ENCODE measurements at regions not wholly inside any gene's neighbourhood (a gene's known extent, or its start where the extent isn't known, plus 50 kb on each side); places are given as distances from the start of the nearest gene placed in this dataset.

GRCh38 chr2:12031866-12032265 lies 285.4 kb downstream of the LPIN1 start:
- H3K4me3 Mint-ChIP-seq, result no peak overlapping the region
- no peaks in the 10 kb centered on the region for H3K36me3 Mint-ChIP-seq
- H3K27me3 Mint-ChIP-seq, result no peaks in the 10 kb centered on the region
- H3K9me3 Mint-ChIP-seq (ENCODE audit: low read depth), result no peaks in the 10 kb centered on the region
- H3K4me1 Mint-ChIP-seq (ENCODE audit: low read depth), result peaks cover 31% of the 10 kb centered on the region
- H3K27ac Mint-ChIP-seq, result no peak overlapping the region

DNA sequence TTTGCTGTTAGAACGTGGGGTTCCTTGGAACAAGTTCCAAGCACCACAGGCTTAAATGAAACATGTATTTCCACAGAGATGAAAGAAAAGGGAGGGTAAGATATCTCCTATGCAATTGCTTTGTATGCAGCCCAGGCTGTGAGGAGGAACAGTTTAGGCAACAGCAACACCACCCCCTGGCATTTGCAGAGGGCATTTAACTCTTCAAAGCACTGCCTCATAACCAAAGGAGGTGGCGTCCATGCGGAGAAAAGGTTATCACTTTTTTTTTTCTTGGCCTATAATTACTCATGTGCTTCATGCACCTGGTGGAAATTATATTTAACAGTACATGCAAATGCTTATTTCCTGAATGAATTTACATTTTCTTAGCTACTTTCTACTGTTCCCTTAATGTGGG lies 286.0 kb downstream of the LPIN1 start:
- Mint-ChIP-seq H3K36me3 (no peaks in the 10 kb centered on the region), H3K27ac (no peak overlapping the region), H3K4me3 (no peak overlapping the region), H3K4me1 (ENCODE audit: low read depth) (peaks cover 36% of the 10 kb centered on the region), H3K27me3 (no peaks in the 10 kb centered on the region), H3K9me3 (ENCODE audit: low read depth) (no peaks in the 10 kb centered on the region)

- Mint-ChIP-seq H3K4me3 (no peak overlapping the region), H3K27ac (no peak overlapping the region), H3K36me3 (no peaks in the 10 kb centered on the region), H3K9me3 (ENCODE audit: low read depth) (no peaks in the 10 kb centered on the region), H3K27me3 (no peaks in the 10 kb centered on the region), H3K4me1 (ENCODE audit: low read depth) (peaks cover 40% of the 10 kb centered on the region)
Observed at GRCh38 chr2:12032975-12033374, 286.5 kb downstream of the LPIN1 start.

DNA sequence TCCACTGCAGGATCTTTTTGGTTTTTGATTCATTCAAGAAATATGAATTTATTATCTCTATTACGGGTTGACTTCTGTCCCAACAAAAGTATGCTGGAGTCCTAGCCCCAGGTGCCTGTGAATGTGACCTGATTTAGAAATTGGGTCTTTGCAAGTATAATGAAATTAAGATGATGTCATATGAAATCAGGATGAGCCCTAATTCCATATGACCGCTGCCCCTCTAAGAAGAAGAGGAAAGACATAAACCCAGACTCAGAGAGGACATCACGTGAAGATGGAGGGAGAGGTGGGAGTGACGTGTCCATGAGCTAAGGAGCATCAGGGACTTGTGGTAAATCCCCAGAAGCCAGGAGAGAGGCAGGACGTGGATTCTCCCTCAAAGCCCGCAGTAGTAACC lies 287.1 kb downstream of the LPIN1 start:
- Mint-ChIP-seq H3K27me3 (no peaks in the 10 kb centered on the region), H3K4me1 (ENCODE audit: low read depth) (peaks cover 40% of the 10 kb centered on the region), H3K4me3 (no peak overlapping the region), H3K27ac (no peak overlapping the region), H3K9me3 (ENCODE audit: low read depth) (no peaks in the 10 kb centered on the region), H3K36me3 (peaks cover under 1% of the 10 kb centered on the region)

- H3K36me3 Mint-ChIP-seq, result peaks cover 6% of the 10 kb centered on the region
- H3K4me3 Mint-ChIP-seq, result no peak overlapping the region
- no peaks in the 10 kb centered on the region for H3K27me3 Mint-ChIP-seq
- H3K27ac Mint-ChIP-seq, result no peak overlapping the region
- peaks cover 40% of the 10 kb centered on the region for H3K4me1 Mint-ChIP-seq (ENCODE audit: low read depth)
- no peaks in the 10 kb centered on the region for H3K9me3 Mint-ChIP-seq (ENCODE audit: low read depth)
Observed at GRCh38 chr2:12034382-12034781, 287.9 kb downstream of the LPIN1 start.

DNA sequence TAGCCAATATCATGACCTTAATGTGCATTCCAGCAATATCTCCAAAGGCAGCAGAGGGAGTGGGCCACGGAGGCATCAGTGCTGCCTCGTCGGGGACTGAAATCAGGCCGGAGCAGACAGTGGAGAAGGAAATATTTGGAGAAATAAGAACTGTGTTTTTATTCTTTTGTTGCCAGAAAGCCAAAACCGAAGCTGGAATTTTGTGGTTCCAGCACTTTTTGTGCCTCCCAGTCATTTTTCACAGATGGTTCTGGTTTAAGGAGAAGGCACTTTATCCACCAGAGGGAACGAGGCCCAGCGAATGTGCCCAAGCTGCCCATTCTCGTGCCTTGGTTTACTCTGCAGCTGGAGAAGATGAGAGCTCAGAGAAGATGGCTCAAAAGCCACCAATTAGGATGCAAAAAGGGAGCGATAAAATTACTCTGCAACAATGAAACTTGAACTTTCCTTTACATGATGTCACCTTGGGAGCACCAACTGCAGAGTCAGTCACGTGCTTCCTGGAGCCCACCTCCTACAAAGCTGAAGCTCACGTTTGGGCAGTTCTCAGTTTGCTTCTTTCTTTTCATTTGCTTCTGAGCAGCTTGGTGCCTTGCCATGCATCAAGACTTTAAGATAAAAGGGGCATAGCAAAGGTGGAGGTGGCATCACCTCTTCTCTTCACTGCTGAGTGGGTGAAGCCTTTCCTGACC lies 288.7 kb downstream of the LPIN1 start:
- H3K36me3 Mint-ChIP-seq, result peaks cover 7% of the 10 kb centered on the region
- H3K27me3 Mint-ChIP-seq, result no peaks in the 10 kb centered on the region
- H3K9me3 Mint-ChIP-seq (ENCODE audit: low read depth), result no peaks in the 10 kb centered on the region
- no peak overlapping the region for H3K4me3 Mint-ChIP-seq
- no peak overlapping the region for H3K27ac Mint-ChIP-seq
- H3K4me1 Mint-ChIP-seq (ENCODE audit: low read depth), result peaks cover 40% of the 10 kb centered on the region

DNA sequence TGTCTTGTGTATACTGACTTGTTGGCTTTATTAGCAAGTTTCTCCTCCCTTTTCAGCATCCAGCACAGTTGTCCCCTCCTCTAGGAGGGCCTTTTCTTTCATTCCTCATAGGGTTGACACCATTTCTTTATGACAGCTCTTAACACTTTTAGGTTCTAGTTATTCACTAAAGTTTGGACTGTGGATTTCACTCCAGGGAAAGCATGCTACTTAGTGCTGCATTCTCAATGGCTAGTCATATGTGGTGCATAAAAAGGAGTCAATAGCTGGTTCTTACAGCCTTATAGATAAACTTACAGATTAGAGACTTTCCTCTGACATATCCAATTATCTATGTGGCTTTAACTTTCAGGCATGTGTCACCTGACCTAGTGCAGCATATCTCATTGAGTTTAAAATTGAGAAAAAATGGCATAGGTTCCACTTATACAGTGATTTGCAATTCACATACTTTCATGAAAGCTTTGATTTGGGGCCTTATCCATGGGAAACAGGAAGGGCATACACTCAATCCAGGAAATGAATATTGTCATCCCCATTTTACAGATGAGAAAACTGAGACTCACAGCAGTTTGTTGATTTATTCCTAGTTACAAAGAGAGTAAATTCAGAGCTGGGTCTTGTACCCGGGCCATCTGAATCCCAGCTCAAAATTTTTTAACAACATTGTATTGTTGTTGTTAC lies 289.7 kb downstream of the LPIN1 start:
- no peaks in the 10 kb centered on the region for H3K27me3 Mint-ChIP-seq
- H3K9me3 Mint-ChIP-seq (ENCODE audit: low read depth), result no peaks in the 10 kb centered on the region
- H3K4me1 Mint-ChIP-seq (ENCODE audit: low read depth), result peaks cover 40% of the 10 kb centered on the region
- no peak overlapping the region for H3K27ac Mint-ChIP-seq
- no peak overlapping the region for H3K4me3 Mint-ChIP-seq
- H3K36me3 Mint-ChIP-seq, result peaks cover 7% of the 10 kb centered on the region

DNA sequence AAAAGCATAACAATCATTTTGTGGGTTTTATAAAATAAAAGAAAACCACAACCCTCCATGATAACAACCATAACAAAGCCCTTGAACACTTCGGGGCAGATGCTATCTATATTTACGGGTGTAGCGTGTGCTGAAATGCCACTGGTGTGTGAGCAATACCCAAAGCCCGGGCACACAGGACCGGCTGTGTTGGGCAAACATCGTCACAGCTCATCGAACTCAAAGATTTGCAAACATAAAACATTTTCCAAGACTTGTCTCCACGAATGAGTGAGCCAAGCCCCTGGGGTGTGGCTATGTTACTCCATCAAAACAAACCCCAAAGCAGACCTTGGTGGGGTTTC lies 290.2 kb downstream of the LPIN1 start:
- peaks cover 8% of the 10 kb centered on the region for H3K36me3 Mint-ChIP-seq
- no peaks in the 10 kb centered on the region for H3K27me3 Mint-ChIP-seq
- H3K4me3 Mint-ChIP-seq, result no peak overlapping the region
- H3K27ac Mint-ChIP-seq, result no peak overlapping the region
- peaks cover 40% of the 10 kb centered on the region for H3K4me1 Mint-ChIP-seq (ENCODE audit: low read depth)
- peaks cover 4% of the 10 kb centered on the region for H3K9me3 Mint-ChIP-seq (ENCODE audit: low read depth)

- no peaks in the 10 kb centered on the region for H3K27me3 Mint-ChIP-seq
- peak overlapping the region; percentile 1 for H3K4me3 Mint-ChIP-seq
- H3K27ac Mint-ChIP-seq, result no peak overlapping the region
- H3K4me1 Mint-ChIP-seq (ENCODE audit: low read depth), result peaks cover 41% of the 10 kb centered on the region
- peaks cover 5% of the 10 kb centered on the region for H3K9me3 Mint-ChIP-seq (ENCODE audit: low read depth)
- peaks cover 10% of the 10 kb centered on the region for H3K36me3 Mint-ChIP-seq
Observed at GRCh38 chr2:12037301-12037700, 290.9 kb downstream of the LPIN1 start.

GRCh38 chr2:12041236-12041635 lies 294.8 kb downstream of the LPIN1 start:
- H3K9me3 Mint-ChIP-seq (ENCODE audit: low read depth), result peaks cover 5% of the 10 kb centered on the region
- H3K4me3 Mint-ChIP-seq, result no peak overlapping the region
- no peak overlapping the region for H3K27ac Mint-ChIP-seq
- H3K4me1 Mint-ChIP-seq (ENCODE audit: low read depth), result peaks cover 56% of the 10 kb centered on the region
- H3K27me3 Mint-ChIP-seq, result no peaks in the 10 kb centered on the region
- H3K36me3 Mint-ChIP-seq, result peaks cover 10% of the 10 kb centered on the region

GRCh38 chr2:12043131-12043530 lies 296.7 kb downstream of the LPIN1 start:
- Mint-ChIP-seq H3K27ac (no peak overlapping the region), H3K27me3 (no peaks in the 10 kb centered on the region), H3K9me3 (ENCODE audit: low read depth) (peaks cover 5% of the 10 kb centered on the region), H3K4me3 (no peak overlapping the region), H3K36me3 (peaks cover 10% of the 10 kb centered on the region), H3K4me1 (ENCODE audit: low read depth) (peaks cover 56% of the 10 kb centered on the region)

- H3K4me1 Mint-ChIP-seq (ENCODE audit: low read depth), result peaks cover 67% of the 10 kb centered on the region
- no peak overlapping the region for H3K27ac Mint-ChIP-seq
- H3K9me3 Mint-ChIP-seq (ENCODE audit: low read depth), result peaks cover 5% of the 10 kb centered on the region
- peak overlapping the region; percentile 40 for H3K4me3 Mint-ChIP-seq
- peaks cover 3% of the 10 kb centered on the region for H3K36me3 Mint-ChIP-seq
- H3K27me3 Mint-ChIP-seq, result no peaks in the 10 kb centered on the region
Observed at GRCh38 chr2:12044857-12045256, 298.4 kb downstream of the LPIN1 start.

- Mint-ChIP-seq H3K9me3 (ENCODE audit: low read depth) (peaks cover 5% of the 10 kb centered on the region), H3K4me3 (no peak overlapping the region), H3K36me3 (peaks cover 3% of the 10 kb centered on the region), H3K27ac (no peak overlapping the region), H3K27me3 (no peaks in the 10 kb centered on the region), H3K4me1 (ENCODE audit: low read depth) (peaks cover 74% of the 10 kb centered on the region)
Observed at GRCh38 chr2:12045864-12046291, 299.4 kb downstream of the LPIN1 start.

- H3K27ac Mint-ChIP-seq, result no peak overlapping the region
Observed at GRCh38 chr2:12046641-12047040, 300.2 kb downstream of the LPIN1 start.

GRCh38 chr2:12047761-12048160 lies 301.3 kb downstream of the LPIN1 start:
- H3K27me3 Mint-ChIP-seq, result no peaks in the 10 kb centered on the region
- H3K4me3 Mint-ChIP-seq, result no peak overlapping the region
- H3K36me3 Mint-ChIP-seq, result no peaks in the 10 kb centered on the region
- H3K27ac Mint-ChIP-seq, result no peak overlapping the region
- peaks cover 68% of the 10 kb centered on the region for H3K4me1 Mint-ChIP-seq (ENCODE audit: low read depth)
- H3K9me3 Mint-ChIP-seq (ENCODE audit: low read depth), result no peaks in the 10 kb centered on the region

More at GRCh38 chr2:12046641-12047040, 300.2 kb downstream of the LPIN1 start:
- Mint-ChIP-seq H3K36me3 (peaks cover 2% of the 10 kb centered on the region), H3K4me1 (ENCODE audit: low read depth) (peaks cover 74% of the 10 kb centered on the region), H3K9me3 (ENCODE audit: low read depth) (peaks cover under 1% of the 10 kb centered on the region), H3K4me3 (no peak overlapping the region), H3K27me3 (no peaks in the 10 kb centered on the region)

- no peak overlapping the region for H3K4me3 Mint-ChIP-seq
- no peaks in the 10 kb centered on the region for H3K27me3 Mint-ChIP-seq
- H3K27ac Mint-ChIP-seq, result no peak overlapping the region
- H3K9me3 Mint-ChIP-seq (ENCODE audit: low read depth), result peaks cover 3% of the 10 kb centered on the region
- peaks cover 3% of the 10 kb centered on the region for H3K36me3 Mint-ChIP-seq
- H3K4me1 Mint-ChIP-seq (ENCODE audit: low read depth), result peaks cover 60% of the 10 kb centered on the region
Observed at GRCh38 chr2:12048550-12048949, 302.1 kb downstream of the LPIN1 start.

Data from activated naive CD8-positive, alpha-beta T cell (primary cell).